ENCODE measurements at regions not wholly inside any gene's neighbourhood (a gene's known extent, or its start where the extent isn't known, plus 50 kb on each side); places are given as distances from the start of the nearest gene placed in this dataset.

DNA sequence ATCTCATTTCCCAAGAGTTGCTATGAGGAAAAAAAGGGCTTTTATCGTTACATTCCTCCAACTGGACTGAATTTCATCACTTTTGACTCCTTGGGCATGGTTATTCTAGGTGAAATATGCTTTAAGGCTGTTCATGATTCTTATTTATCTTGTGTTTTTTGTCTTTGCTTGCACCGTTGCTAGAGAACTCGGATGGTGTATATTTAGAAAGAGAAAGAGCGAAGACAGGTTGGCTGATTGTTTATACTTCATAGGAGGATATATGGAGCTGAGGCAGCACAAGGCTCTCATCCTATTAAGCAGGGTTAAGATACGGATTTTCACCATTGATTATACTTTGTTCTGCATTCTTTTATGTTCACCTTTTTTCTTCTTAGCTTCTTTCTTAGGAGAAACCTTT is 94.9 kb upstream of the GEMIN8 start:
- TF ChIP-seq, protein P1, sequence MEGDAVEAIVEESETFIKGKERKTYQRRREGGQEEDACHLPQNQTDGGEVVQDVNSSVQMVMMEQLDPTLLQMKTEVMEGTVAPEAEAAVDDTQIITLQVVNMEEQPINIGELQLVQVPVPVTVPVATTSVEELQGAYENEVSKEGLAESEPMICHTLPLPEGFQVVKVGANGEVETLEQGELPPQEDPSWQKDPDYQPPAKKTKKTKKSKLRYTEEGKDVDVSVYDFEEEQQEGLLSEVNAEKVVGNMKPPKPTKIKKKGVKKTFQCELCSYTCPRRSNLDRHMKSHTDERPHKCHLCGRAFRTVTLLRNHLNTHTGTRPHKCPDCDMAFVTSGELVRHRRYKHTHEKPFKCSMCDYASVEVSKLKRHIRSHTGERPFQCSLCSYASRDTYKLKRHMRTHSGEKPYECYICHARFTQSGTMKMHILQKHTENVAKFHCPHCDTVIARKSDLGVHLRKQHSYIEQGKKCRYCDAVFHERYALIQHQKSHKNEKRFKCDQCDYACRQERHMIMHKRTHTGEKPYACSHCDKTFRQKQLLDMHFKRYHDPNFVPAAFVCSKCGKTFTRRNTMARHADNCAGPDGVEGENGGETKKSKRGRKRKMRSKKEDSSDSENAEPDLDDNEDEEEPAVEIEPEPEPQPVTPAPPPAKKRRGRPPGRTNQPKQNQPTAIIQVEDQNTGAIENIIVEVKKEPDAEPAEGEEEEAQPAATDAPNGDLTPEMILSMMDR (IDR thresholded peaks at IDR 0.05; ENCODE audit: low read depth, low read length) = no peak
- no peak for TF ChIP-seq POLR2A (IDR thresholded peaks at IDR 0.05; ENCODE audit: extremely low read depth, insufficient read length)
- TF ChIP-seq, protein P2, sequence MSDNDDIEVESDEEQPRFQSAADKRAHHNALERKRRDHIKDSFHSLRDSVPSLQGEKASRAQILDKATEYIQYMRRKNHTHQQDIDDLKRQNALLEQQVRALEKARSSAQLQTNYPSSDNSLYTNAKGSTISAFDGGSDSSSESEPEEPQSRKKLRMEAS (IDR thresholded peaks at IDR 0.05; ENCODE audit: low read depth, low read length) = no peak
- no peak for TF ChIP-seq MYC (IDR thresholded peaks at IDR 0.05; ENCODE audit: low read depth, low read length)
